ENCODE measurements at regions not wholly inside any gene's neighbourhood (a gene's known extent, or its start where the extent isn't known, plus 50 kb on each side); places are given as distances from the start of the nearest gene placed in this dataset.

DNA sequence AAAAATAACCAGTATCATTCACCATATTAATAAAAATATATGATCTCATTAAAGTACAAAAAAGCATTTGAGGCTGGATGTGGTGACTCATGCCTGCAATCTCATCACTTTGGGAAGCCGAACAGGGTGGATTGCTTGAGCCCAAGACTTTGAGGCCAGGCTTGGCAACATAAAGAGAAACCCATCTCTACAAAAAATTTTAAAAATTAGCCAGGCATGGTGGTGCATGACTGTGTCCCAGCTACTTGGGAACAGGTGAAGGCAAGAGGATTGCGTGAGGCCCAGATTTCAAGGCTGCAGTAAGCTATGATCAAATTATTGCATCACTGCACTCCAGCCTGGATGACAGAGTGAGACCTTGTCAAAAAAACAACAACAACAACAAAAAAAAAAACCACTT lies 75.9 kb downstream of the RAD51AP2 start:
- 89% methylated on average over 2 of the region's 2 CpGs for WGBS
- H2BK15ac ChIP-seq (ENCODE audit: low read depth, poor library complexity, severe bottlenecking), result no peak overlapping the region
- H3K79me1 ChIP-seq (replicated peaks; ENCODE audit: low read length, poor library complexity, severe bottlenecking), result no peaks in the 10 kb centered on the region
- no peak overlapping the region for H2BK5ac ChIP-seq (ENCODE audit: low read depth, low read length, poor library complexity, severe bottlenecking)
- no peak overlapping the region for H2AFZ ChIP-seq (ENCODE audit: low read depth, low read length)
- H3K4ac ChIP-seq (ENCODE audit: low read depth in 1 of 2, low read length in 2 of 2), result no peak overlapping the region
- H2AK5ac ChIP-seq (ENCODE audit: low read length, severe bottlenecking), result no peak overlapping the region
- H3K4me1 ChIP-seq (ENCODE audit: control insufficient read depth, insufficient read depth, low read depth, low read length), result peaks cover 7% of the 10 kb centered on the region
- H3K27me3 ChIP-seq (ENCODE audit: control insufficient read depth in 1 of 2, insufficient read depth in 1 of 2, low read length in 2 of 2), result no peaks in the 10 kb centered on the region
- no peak overlapping the region for H3K9ac ChIP-seq (ENCODE audit: low read length)
- H3K4me2 ChIP-seq (ENCODE audit: low read length, poor library complexity, severe bottlenecking), result no peak overlapping the region
- H3K23ac ChIP-seq (ENCODE audit: low read length in 2 of 2), result no peak overlapping the region
- no peak overlapping the region for H4K91ac ChIP-seq (ENCODE audit: low read length)
- H3K14ac ChIP-seq (ENCODE audit: low read length in 2 of 2), result no peak overlapping the region
- H2BK120ac ChIP-seq (ENCODE audit: low read depth, low read length), result no peak overlapping the region
- no peaks in the 10 kb centered on the region for H3K9me3 ChIP-seq (ENCODE audit: control insufficient read depth, low read length)
- H3K27ac ChIP-seq (ENCODE audit: low read length, poor library complexity, severe bottlenecking), result peak overlapping the region; percentile 76
- no peaks in the 10 kb centered on the region for H3K36me3 ChIP-seq (ENCODE audit: control insufficient read depth in 1 of 2, insufficient read depth in 2 of 2, low read depth in 1 of 2, low read length in 2 of 2)
- H3K18ac ChIP-seq (ENCODE audit: low read depth in 1 of 2, low read length in 2 of 2), result no peak overlapping the region
- no peak overlapping the region for H3K4me3 ChIP-seq (ENCODE audit: insufficient read depth in 1 of 2, low read depth in 1 of 2, low read length in 2 of 2)
- DNase-seq, result no peak
- no peak overlapping the region for H4K8ac ChIP-seq (ENCODE audit: low read length)
- H2BK12ac ChIP-seq (ENCODE audit: low read length in 2 of 2), result no peak overlapping the region

DNA sequence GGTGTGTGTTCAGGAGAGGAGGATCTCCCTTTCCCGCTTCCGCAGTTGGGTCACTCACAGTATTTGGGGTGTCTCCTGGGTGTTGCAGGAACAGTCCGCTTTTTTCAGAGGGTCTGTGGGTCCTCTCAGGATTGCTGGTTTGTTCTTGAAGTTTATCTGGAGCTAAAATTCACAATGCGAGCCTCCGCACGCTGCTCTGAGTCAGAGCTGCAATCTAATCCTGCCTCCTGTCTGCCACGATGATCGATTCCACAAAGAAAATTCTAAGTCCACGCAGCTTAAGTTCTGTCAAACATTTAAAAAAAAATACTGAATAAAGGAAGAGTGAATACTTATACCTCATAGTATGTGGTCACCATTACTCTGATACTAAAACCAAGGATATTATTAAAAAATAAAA lies 76.5 kb downstream of the RAD51AP2 start:
- Histone ChIP-seq H3K79me1 (replicated peaks; ENCODE audit: low read length, poor library complexity, severe bottlenecking) (no peaks in the 10 kb centered on the region), H3K18ac (ENCODE audit: low read depth in 1 of 2, low read length in 2 of 2) (no peak overlapping the region), H2BK5ac (ENCODE audit: low read depth, low read length, poor library complexity, severe bottlenecking) (peak overlapping the region; percentile 19), H4K91ac (ENCODE audit: low read length) (no peak overlapping the region), H2BK15ac (ENCODE audit: low read depth, poor library complexity, severe bottlenecking) (no peak overlapping the region), H3K14ac (ENCODE audit: low read length in 2 of 2) (no peak overlapping the region), H3K4me2 (ENCODE audit: low read length, poor library complexity, severe bottlenecking) (peak overlapping the region; percentile 58), H3K9me3 (ENCODE audit: control insufficient read depth, low read length) (no peaks in the 10 kb centered on the region), H2BK12ac (ENCODE audit: low read length in 2 of 2) (no peak overlapping the region), H3K4me1 (ENCODE audit: control insufficient read depth, insufficient read depth, low read depth, low read length) (peaks cover 7% of the 10 kb centered on the region), H3K4ac (ENCODE audit: low read depth in 1 of 2, low read length in 2 of 2) (no peak overlapping the region), H2AFZ (ENCODE audit: low read depth, low read length) (no peak overlapping the region), H3K23ac (ENCODE audit: low read length in 2 of 2) (no peak overlapping the region), H2BK120ac (ENCODE audit: low read depth, low read length) (no peak overlapping the region), H3K9ac (ENCODE audit: low read length) (no peak overlapping the region), H3K4me3 (ENCODE audit: insufficient read depth in 1 of 2, low read depth in 1 of 2, low read length in 2 of 2) (no peak overlapping the region), H2AK5ac (ENCODE audit: low read length, severe bottlenecking) (no peak overlapping the region), H3K27me3 (ENCODE audit: control insufficient read depth in 1 of 2, insufficient read depth in 1 of 2, low read length in 2 of 2) (no peaks in the 10 kb centered on the region), H3K36me3 (ENCODE audit: control insufficient read depth in 1 of 2, insufficient read depth in 2 of 2, low read depth in 1 of 2, low read length in 2 of 2) (no peaks in the 10 kb centered on the region), H3K27ac (ENCODE audit: low read length, poor library complexity, severe bottlenecking) (peak overlapping the region; percentile 78), H4K8ac (ENCODE audit: low read length) (no peak overlapping the region)
- DNase-seq, result no peak
- WGBS, result 98% methylated on average over 5 of the region's 9 CpGs

DNA sequence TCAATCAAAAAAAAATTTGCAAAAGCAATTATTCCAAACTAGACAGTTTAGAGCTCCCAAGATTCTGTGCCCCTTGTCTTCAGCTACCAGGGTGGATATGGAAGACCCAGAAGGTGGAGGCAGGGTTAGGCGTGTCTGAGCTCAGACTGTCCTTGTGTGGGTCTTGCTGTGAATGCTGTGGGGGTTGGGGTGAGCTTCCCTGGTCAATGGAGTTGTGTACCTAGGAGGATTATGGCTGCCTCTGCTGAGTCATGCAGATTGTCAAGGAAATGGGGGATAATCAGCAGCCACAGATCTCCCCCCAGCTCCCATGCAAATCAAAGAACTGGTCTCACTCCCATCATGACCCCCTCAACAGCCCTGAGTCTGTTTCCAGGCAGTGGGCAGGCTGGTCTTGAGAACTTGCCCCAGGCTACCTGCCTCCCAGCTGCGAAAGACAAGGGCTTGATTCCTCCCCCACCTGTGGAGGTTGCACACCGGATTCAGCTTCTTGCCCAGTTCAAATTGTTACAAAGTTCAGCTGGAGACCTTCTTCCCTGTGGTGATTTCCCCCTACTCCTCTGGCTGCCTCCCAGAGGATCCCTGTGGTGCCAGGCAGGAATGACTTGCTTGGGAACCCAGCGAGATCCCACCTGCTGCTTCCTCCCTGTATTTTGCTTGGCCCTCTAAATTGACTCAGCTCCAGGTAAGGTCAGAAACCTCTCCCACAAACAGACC lies 77.0 kb downstream of the RAD51AP2 start:
- H2AK5ac ChIP-seq (ENCODE audit: low read length, severe bottlenecking), result peak overlapping the region; percentile 46
- H3K27me3 ChIP-seq (ENCODE audit: control insufficient read depth in 1 of 2, insufficient read depth in 1 of 2, low read length in 2 of 2), result no peaks in the 10 kb centered on the region
- WGBS, result 50% methylated on average over 3 of the region's 4 CpGs
- peak overlapping the region; percentile 78 for H3K27ac ChIP-seq (ENCODE audit: low read length, poor library complexity, severe bottlenecking)
- no peak for DNase-seq
- H3K79me1 ChIP-seq (replicated peaks; ENCODE audit: low read length, poor library complexity, severe bottlenecking), result no peaks in the 10 kb centered on the region
- no peak overlapping the region for H2BK12ac ChIP-seq (ENCODE audit: low read length in 2 of 2)
- no peaks in the 10 kb centered on the region for H3K36me3 ChIP-seq (ENCODE audit: control insufficient read depth in 1 of 2, insufficient read depth in 2 of 2, low read depth in 1 of 2, low read length in 2 of 2)
- H2BK15ac ChIP-seq (ENCODE audit: low read depth, poor library complexity, severe bottlenecking), result no peak overlapping the region
- H3K14ac ChIP-seq (ENCODE audit: low read length in 2 of 2), result no peak overlapping the region
- peaks cover 7% of the 10 kb centered on the region for H3K4me1 ChIP-seq (ENCODE audit: control insufficient read depth, insufficient read depth, low read depth, low read length)
- H3K18ac ChIP-seq (ENCODE audit: low read depth in 1 of 2, low read length in 2 of 2), result no peak overlapping the region
- no peaks in the 10 kb centered on the region for H3K9me3 ChIP-seq (ENCODE audit: control insufficient read depth, low read length)
- no peak overlapping the region for H2BK120ac ChIP-seq (ENCODE audit: low read depth, low read length)
- H3K9ac ChIP-seq (ENCODE audit: low read length), result no peak overlapping the region
- H3K4me2 ChIP-seq (ENCODE audit: low read length, poor library complexity, severe bottlenecking), result no peak overlapping the region
- no peak overlapping the region for H2BK5ac ChIP-seq (ENCODE audit: low read depth, low read length, poor library complexity, severe bottlenecking)
- H2AFZ ChIP-seq (ENCODE audit: low read depth, low read length), result no peak overlapping the region
- H3K4ac ChIP-seq (ENCODE audit: low read depth in 1 of 2, low read length in 2 of 2), result no peak overlapping the region
- H4K8ac ChIP-seq (ENCODE audit: low read length), result no peak overlapping the region
- H3K4me3 ChIP-seq (ENCODE audit: insufficient read depth in 1 of 2, low read depth in 1 of 2, low read length in 2 of 2), result no peak overlapping the region
- H3K23ac ChIP-seq (ENCODE audit: low read length in 2 of 2), result no peak overlapping the region
- H4K91ac ChIP-seq (ENCODE audit: low read length), result no peak overlapping the region

DNA sequence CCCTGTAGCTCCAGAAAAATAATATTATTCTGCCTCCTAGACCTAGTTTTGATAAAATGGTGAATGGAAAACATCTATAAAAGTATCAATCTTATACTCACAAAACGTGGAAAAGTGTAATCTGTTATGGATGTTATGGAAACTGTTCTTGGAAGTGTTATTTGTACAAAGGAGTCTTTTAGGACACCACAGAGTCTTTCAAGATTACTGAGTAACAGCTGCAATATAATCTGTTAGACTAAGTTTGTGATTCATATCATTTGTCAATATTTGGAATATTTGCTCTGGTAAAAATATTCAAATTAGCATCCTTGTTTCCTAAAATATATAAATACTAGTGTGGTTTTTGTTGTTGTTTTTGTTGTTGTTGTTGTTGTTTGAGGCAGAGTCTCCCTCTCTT lies 87.9 kb downstream of the RAD51AP2 start:
- Histone ChIP-seq H3K27ac (ENCODE audit: low read length, poor library complexity, severe bottlenecking) (no peak overlapping the region), H2BK15ac (ENCODE audit: low read depth, poor library complexity, severe bottlenecking) (no peak overlapping the region)
- WGBS, result no CpG with 5 or more reads among the region's 1 CpG

More for the DNA sequence above, 87.9 kb downstream of the RAD51AP2 start:
- Histone ChIP-seq H3K36me3 (ENCODE audit: control insufficient read depth in 1 of 2, insufficient read depth in 2 of 2, low read depth in 1 of 2, low read length in 2 of 2) (no peaks in the 10 kb centered on the region), H3K79me1 (replicated peaks; ENCODE audit: low read length, poor library complexity, severe bottlenecking) (no peaks in the 10 kb centered on the region), H3K14ac (ENCODE audit: low read length in 2 of 2) (no peak overlapping the region), H4K91ac (ENCODE audit: low read length) (no peak overlapping the region), H2BK5ac (ENCODE audit: low read depth, low read length, poor library complexity, severe bottlenecking) (no peak overlapping the region), H3K4me2 (ENCODE audit: low read length, poor library complexity, severe bottlenecking) (no peak overlapping the region), H3K23ac (ENCODE audit: low read length in 2 of 2) (no peak overlapping the region), H3K4ac (ENCODE audit: low read depth in 1 of 2, low read length in 2 of 2) (no peak overlapping the region), H4K8ac (ENCODE audit: low read length) (no peak overlapping the region), H3K27me3 (ENCODE audit: control insufficient read depth in 1 of 2, insufficient read depth in 1 of 2, low read length in 2 of 2) (no peaks in the 10 kb centered on the region), H3K4me3 (ENCODE audit: insufficient read depth in 1 of 2, low read depth in 1 of 2, low read length in 2 of 2) (no peak overlapping the region), H3K18ac (ENCODE audit: low read depth in 1 of 2, low read length in 2 of 2) (no peak overlapping the region), H3K4me1 (ENCODE audit: control insufficient read depth, insufficient read depth, low read depth, low read length) (no peaks in the 10 kb centered on the region), H2BK12ac (ENCODE audit: low read length in 2 of 2) (no peak overlapping the region), H2AFZ (ENCODE audit: low read depth, low read length) (no peak overlapping the region), H2AK5ac (ENCODE audit: low read length, severe bottlenecking) (no peak overlapping the region), H3K9me3 (ENCODE audit: control insufficient read depth, low read length) (no peaks in the 10 kb centered on the region), H2BK120ac (ENCODE audit: low read depth, low read length) (no peak overlapping the region), H3K9ac (ENCODE audit: low read length) (no peak overlapping the region)
- DNase-seq, result no peak

Measured in mesenchymal stem cell (in vitro differentiated cells and primary cell).